Uterus (tissue), 2 donors: ENCODE measurements at regions not wholly inside any gene's neighbourhood (a gene's known extent, or its start where the extent isn't known, plus 50 kb on each side); places are given as distances from the start of the nearest gene placed in this dataset.
"Not testable (repeated sequence)": the region's sequence is repeated elsewhere in the genome, so short reads cannot be mapped to it uniquely, and the experiment has no call there.

Experiments used
- POLR2A ChIP-seq, 2 donors: fragments of 450-650 bp; IDR thresholded peaks; one replicate each; pipeline ENCODE4 v1.6.1; 2016; ENCODE audit warnings: antibody characterized with exemption in 2 of 2, mild to moderate bottlenecking in 1 of 2, moderate library complexity in 1 of 2
- TF ChIP-seq, protein P1 (sequence below), 4 experiments: fragments of 200-600 bp in 2 of 4; fragments of 450-650 bp in 2 of 4; sonication (generic) in 2 of 4; IDR thresholded peaks; one replicate each; pipeline ENCODE4 v1.5.1; 2016 to 2019; ENCODE audit warnings: antibody characterized with exemption in 4 of 4, mild to moderate bottlenecking in 2 of 4, moderate library complexity in 1 of 4

DNA sequence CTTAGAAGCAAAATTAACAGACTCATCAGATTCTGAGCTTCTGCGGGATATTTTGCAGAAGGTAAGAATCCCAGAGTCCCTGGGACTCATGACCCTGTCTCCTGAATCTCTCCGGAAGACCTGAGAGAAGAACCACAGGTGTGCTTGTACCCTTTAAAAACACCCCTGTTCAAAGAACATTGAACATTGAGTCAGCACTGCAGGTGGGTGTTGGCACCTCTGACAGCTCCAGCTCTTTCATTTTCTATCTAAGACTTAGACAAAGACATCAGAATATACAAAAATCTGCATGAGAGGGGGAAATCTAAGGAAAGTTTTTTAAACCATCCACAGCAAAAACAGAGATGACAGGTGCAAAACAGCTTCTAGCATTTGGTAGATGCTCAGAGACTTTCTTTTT, 50.1 kb upstream of the ROPN1B start:
- TF ChIP-seq, protein P1, sequence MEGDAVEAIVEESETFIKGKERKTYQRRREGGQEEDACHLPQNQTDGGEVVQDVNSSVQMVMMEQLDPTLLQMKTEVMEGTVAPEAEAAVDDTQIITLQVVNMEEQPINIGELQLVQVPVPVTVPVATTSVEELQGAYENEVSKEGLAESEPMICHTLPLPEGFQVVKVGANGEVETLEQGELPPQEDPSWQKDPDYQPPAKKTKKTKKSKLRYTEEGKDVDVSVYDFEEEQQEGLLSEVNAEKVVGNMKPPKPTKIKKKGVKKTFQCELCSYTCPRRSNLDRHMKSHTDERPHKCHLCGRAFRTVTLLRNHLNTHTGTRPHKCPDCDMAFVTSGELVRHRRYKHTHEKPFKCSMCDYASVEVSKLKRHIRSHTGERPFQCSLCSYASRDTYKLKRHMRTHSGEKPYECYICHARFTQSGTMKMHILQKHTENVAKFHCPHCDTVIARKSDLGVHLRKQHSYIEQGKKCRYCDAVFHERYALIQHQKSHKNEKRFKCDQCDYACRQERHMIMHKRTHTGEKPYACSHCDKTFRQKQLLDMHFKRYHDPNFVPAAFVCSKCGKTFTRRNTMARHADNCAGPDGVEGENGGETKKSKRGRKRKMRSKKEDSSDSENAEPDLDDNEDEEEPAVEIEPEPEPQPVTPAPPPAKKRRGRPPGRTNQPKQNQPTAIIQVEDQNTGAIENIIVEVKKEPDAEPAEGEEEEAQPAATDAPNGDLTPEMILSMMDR (IDR thresholded peaks at IDR 0.05) = not testable (repeated sequence)
- not testable (repeated sequence) for TF ChIP-seq POLR2A (IDR thresholded peaks at IDR 0.05)
